ENCODE measurements at regions not wholly inside any gene's neighbourhood (a gene's known extent, or its start where the extent isn't known, plus 50 kb on each side); places are given as distances from the start of the nearest gene placed in this dataset.

DNA sequence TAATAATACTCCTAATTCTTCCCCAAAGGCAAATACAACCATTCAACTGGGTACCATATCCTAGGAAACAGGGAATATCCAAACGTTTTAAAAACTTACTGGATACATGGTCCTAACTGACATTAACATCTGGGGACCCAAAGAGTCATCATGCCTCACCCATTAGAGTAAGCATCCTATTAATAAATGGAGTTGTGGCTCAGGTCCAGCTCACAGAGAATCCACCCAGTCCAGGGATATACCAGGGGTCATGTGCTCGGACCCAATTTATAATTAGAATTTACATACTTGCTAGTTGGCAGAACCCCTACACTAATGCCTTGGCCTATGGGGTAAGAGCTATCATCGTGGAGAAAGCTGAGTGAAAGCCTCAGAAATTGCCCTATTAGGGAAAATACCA lies 670.0 kb downstream of the XPNPEP1 start:
- Histone ChIP-seq H3K23me2 (ENCODE audit: insufficient read length, low read depth, low read length, poor library complexity, severe bottlenecking) (no peaks in the 10 kb centered on the region), H2AK5ac (ENCODE audit: insufficient read length, low read length) (no peak overlapping the region), H3K56ac (ENCODE audit: insufficient read length, low read depth, low read length) (no peak overlapping the region), H2BK15ac (ENCODE audit: low read depth, low read length) (no peak overlapping the region), H4K5ac (ENCODE audit: insufficient read length, low read depth, low read length) (no peak overlapping the region), H2AFZ (ENCODE audit: low read length) (no peak overlapping the region), H3K9ac (ENCODE audit: extremely low read depth, insufficient read length, low read length) (no peak overlapping the region), H3K14ac (ENCODE audit: insufficient read depth, low read length) (no peak overlapping the region), H2BK12ac (ENCODE audit: insufficient read length, low read depth, low read length) (no peak overlapping the region), H3K79me2 (ENCODE audit: insufficient read depth, low read length) (no peaks in the 10 kb centered on the region; the same call in 1 of the 2 replicates), H4K91ac (ENCODE audit: insufficient read length, low read depth, low read length) (no peak overlapping the region), H2BK120ac (ENCODE audit: low read depth, low read length, poor library complexity, severe bottlenecking) (no peak overlapping the region), H3K79me1 (ENCODE audit: insufficient read depth, low read depth, low read length, poor library complexity, severe bottlenecking) (no peaks in the 10 kb centered on the region), H2BK20ac (ENCODE audit: low read depth, low read length, poor library complexity, severe bottlenecking) (no peak overlapping the region), H2BK5ac (ENCODE audit: insufficient read length, low read length) (no peak overlapping the region), H3K27ac (ENCODE audit: insufficient read length, low read depth, low read length) (no peak overlapping the region), H4K8ac (replicated peaks; ENCODE audit: insufficient read length, low read depth, low read length) (no peak overlapping the region), H3K4me1 (ENCODE audit: insufficient read depth, low read length) (no peaks in the 10 kb centered on the region), H3K4me2 (ENCODE audit: insufficient read depth, insufficient read length, low read length) (no peak overlapping the region), H3K18ac (ENCODE audit: insufficient read length, low read depth, low read length) (no peak overlapping the region), H3K4ac (ENCODE audit: low read depth, low read length) (no peak overlapping the region), H3K23ac (ENCODE audit: insufficient read length, low read depth, low read length) (no peak overlapping the region), H3K9me3 (ENCODE audit: control insufficient read depth, low read depth, low read length) (no peaks in the 10 kb centered on the region), H3T11ph (ENCODE audit: low read length) (no peak overlapping the region), H4K20me1 (ENCODE audit: control insufficient read depth, insufficient read depth, insufficient read length) (no peaks in the 10 kb centered on the region), H3K27me3 (ENCODE audit: insufficient read depth, low read length) (no peaks in the 10 kb centered on the region)
- TF ChIP-seq, protein P1, sequence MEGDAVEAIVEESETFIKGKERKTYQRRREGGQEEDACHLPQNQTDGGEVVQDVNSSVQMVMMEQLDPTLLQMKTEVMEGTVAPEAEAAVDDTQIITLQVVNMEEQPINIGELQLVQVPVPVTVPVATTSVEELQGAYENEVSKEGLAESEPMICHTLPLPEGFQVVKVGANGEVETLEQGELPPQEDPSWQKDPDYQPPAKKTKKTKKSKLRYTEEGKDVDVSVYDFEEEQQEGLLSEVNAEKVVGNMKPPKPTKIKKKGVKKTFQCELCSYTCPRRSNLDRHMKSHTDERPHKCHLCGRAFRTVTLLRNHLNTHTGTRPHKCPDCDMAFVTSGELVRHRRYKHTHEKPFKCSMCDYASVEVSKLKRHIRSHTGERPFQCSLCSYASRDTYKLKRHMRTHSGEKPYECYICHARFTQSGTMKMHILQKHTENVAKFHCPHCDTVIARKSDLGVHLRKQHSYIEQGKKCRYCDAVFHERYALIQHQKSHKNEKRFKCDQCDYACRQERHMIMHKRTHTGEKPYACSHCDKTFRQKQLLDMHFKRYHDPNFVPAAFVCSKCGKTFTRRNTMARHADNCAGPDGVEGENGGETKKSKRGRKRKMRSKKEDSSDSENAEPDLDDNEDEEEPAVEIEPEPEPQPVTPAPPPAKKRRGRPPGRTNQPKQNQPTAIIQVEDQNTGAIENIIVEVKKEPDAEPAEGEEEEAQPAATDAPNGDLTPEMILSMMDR (conservative IDR thresholded peaks at IDR 0.05), result no peak
- Mint-ChIP-seq H3K27ac (no peak overlapping the region), H3K4me3 (no peak overlapping the region), H3K9me3 (peaks cover 0 to 4% of the 10 kb centered on the region in 2 experiments; a peak in 3 of 5 replicates), H3K4me1 (peaks cover 4% of the 10 kb centered on the region in 2 experiments; a peak in 3 of 4 replicates), H3K36me3 (ENCODE audit: insufficient read depth in 1 of 3, low read depth in 3 of 3) (peaks cover 0 to 7% (median 0%) of the 10 kb centered on the region in 3 experiments; a peak in 3 of 7 replicates), H3K27me3 (ENCODE audit: low read depth) (no peaks in the 10 kb centered on the region)
- WGBS (ENCODE audit: extremely low coverage, insufficient read length, low lambda C conversion rate), result no CpG with 5 or more reads among the region's 3 CpGs
- DNase-seq, result no peak

Measured in H9 (cell line).